ENCODE measurements at regions not wholly inside any gene's neighbourhood (a gene's known extent, or its start where the extent isn't known, plus 50 kb on each side); places are given as distances from the start of the nearest gene placed in this dataset.
A peak's percentile ranks its signal among the peaks of the same experiment; 100 is the strongest.

DNA sequence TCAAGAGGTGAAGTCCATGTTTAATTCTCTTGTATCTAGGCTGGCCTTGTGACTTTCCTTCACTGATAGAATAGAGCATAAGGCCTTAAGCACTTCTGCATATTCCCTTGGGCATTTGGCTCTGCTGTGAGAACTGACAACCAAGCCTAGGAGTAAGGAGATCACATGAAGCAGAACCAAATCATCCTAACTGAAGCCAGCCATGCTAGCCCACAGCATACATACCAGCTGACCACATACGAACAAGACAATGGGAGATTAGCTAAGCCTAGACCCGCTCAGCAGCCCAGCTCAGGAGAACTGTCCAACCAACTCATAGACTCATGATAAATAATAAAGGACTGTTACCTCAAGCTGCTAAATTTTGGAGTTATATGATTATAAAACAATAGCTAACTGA is 114.6 kb upstream of the NEK7 start:
- Histone ChIP-seq H3K4me1 (no peaks in the 10 kb centered on the region), H3K27ac (no peak overlapping the region), H3K4me3 (no peak overlapping the region), H3K9me3 (no peaks in the 10 kb centered on the region), H3K27me3 (no peaks in the 10 kb centered on the region), H3K36me3 (replicated peaks in 1 of 2; ENCODE audit: insufficient read depth in 1 of 2, low read depth in 2 of 2) (no peaks in the 10 kb centered on the region)
- 92 to 97% methylated on average over 2 of the region's 2 CpGs for WGBS, 2 donors
- TF ChIP-seq POLR2A (IDR thresholded peaks at IDR 0.05), result no peak
- no peak for TF ChIP-seq CTCF (IDR thresholded peaks at IDR 0.05)
- ATAC-seq, result no peak
- intact Hi-C loops (cut with DNase I), result no loop called here
- DNase-seq, result no peak

DNA sequence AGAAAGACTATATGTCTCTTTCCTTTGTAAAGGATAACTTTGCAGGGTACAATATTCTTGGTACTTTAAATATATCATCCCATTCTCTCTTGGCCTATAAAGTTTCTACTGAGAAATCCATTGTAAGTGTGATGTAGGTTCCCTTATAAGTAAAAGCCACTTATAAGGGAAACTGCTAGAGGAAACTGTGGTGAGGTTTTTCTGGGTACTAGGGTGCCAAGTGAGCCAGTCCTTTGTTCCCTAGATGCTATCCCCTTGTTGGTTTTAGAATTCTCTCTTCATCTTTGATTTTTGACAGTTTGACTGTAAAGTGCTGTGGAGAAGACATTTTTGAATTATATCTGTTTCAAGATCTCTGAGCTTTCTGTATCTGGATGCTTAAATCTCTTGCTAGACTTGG is 108.9 kb upstream of the NEK7 start:
- no peaks in the 10 kb centered on the region for H3K36me3 ChIP-seq (replicated peaks in 1 of 2; ENCODE audit: insufficient read depth in 1 of 2, low read depth in 2 of 2)
- no peak for TF ChIP-seq POLR2A (IDR thresholded peaks at IDR 0.05)
- TF ChIP-seq CTCF (IDR thresholded peaks at IDR 0.05), result no peak
- no peaks in the 10 kb centered on the region for H3K9me3 ChIP-seq
- no peak for DNase-seq
- H3K27ac ChIP-seq, result no peak overlapping the region
- H3K4me3 ChIP-seq, result no peak overlapping the region
- no peak for ATAC-seq
- no peaks in the 10 kb centered on the region for H3K4me1 ChIP-seq
- intact Hi-C loops (cut with DNase I), result no loop called here
- no peaks in the 10 kb centered on the region for H3K27me3 ChIP-seq

DNA sequence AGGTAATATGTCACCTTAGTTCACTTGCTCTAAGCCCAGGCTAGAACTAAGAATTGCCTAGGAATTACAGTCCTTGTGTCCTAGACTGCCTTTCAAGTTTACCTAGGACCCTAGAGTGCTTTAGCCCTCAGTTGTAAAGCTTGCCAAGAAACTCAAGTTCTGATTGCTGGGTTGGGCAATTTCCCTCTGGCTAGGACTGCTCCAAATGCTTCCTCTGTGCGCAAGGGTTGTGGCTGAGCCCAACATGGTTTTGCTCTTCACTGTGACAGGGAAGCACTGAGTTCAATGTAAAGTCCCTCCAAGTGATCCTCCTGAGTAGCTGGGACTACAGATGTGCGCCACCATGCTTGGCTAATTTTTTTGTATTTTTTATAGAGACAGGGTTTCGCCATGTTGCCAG is 102.3 kb upstream of the NEK7 start:
- H3K9me3 ChIP-seq, result no peaks in the 10 kb centered on the region
- no peak for ATAC-seq
- 86 to 87% methylated on average over 3 of the region's 3 CpGs for WGBS, 2 donors

DNA sequence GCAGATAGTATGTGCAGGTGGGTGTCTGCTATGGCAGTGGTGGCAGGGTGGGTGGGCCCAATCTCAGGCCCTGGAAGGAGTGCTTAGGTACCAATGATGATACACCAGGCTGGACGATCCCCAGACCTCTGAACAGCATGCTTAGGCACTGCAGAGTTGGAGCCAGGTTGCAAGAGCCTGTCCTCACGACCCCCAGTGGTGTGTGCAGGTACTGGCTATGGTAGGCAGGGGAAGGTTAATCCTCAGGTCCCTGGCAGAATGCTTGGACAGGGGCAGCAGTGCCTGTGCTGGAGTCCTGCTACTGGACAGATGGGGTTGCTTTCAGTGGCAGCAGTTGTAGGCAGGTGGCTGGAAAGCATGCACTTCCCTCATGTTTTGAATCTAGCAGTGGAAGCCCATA is 100.5 kb upstream of the NEK7 start:
- 0 to 51% methylated on average over 1 to 2 of the region's 2 CpGs for WGBS, 2 donors
- Histone ChIP-seq H3K36me3 (replicated peaks in 1 of 2; ENCODE audit: insufficient read depth in 1 of 2, low read depth in 2 of 2) (no peaks in the 10 kb centered on the region), H3K27ac (no peak overlapping the region), H3K9me3 (no peaks in the 10 kb centered on the region), H3K4me3 (no peak overlapping the region), H3K27me3 (no peaks in the 10 kb centered on the region), H3K4me1 (no peaks in the 10 kb centered on the region)
- intact Hi-C loops (cut with DNase I), result no loop called here
- no peak for ATAC-seq
- peak in 1 of 4 donors; percentile 10 for DNase-seq
- TF ChIP-seq CTCF (IDR thresholded peaks at IDR 0.05), result peak in 1 of 7 experiments; percentile 11
- no peak for TF ChIP-seq POLR2A (IDR thresholded peaks at IDR 0.05)

More for the DNA sequence above, 102.3 kb upstream of the NEK7 start:
- no peaks in the 10 kb centered on the region for H3K36me3 ChIP-seq (replicated peaks in 1 of 2; ENCODE audit: insufficient read depth in 1 of 2, low read depth in 2 of 2)
- H3K4me3 ChIP-seq, result no peak overlapping the region
- H3K27me3 ChIP-seq, result no peaks in the 10 kb centered on the region
- TF ChIP-seq CTCF (IDR thresholded peaks at IDR 0.05) (no peak), POLR2A (IDR thresholded peaks at IDR 0.05) (no peak)
- no peaks in the 10 kb centered on the region for H3K4me1 ChIP-seq
- DNase-seq, result no peak
- intact Hi-C loops (cut with DNase I), result no loop called here
- no peak overlapping the region for H3K27ac ChIP-seq

DNA sequence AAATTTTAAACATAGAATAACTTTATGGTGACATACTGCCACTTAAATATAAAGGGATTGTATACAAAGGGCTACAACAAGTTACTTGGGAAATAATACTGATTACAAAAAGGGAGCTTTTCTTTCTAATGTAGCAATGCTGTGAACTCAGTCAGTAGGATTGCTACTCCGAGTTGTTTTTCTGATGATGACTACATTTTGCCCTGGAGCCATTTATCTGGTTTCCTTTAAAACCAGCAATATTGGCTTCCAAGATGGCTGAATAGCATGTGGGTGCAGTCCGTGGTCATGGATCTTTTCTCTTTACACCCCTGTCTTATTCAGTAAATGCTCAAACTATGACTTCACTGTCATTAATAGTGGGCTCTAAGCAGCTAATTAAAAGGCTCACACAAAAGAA is 92.6 kb upstream of the NEK7 start:
- WGBS, 2 donors, result 73 to 82% methylated on average over 2 of the region's 2 CpGs
- no peak for ATAC-seq
- intact Hi-C loops (cut with DNase I), result no loop called here
- Histone ChIP-seq H3K27ac (no peak overlapping the region), H3K9me3 (no peaks in the 10 kb centered on the region), H3K36me3 (replicated peaks in 1 of 2; ENCODE audit: insufficient read depth in 1 of 2, low read depth in 2 of 2) (no peaks in the 10 kb centered on the region), H3K4me3 (no peak overlapping the region), H3K4me1 (no peaks in the 10 kb centered on the region), H3K27me3 (no peaks in the 10 kb centered on the region)
- DNase-seq, result no peak
- no peak for TF ChIP-seq CTCF (IDR thresholded peaks at IDR 0.05)
- TF ChIP-seq POLR2A (IDR thresholded peaks at IDR 0.05), result no peak

Measured in body of pancreas (tissue), 4 donors.